ENCODE measurements at regions not wholly inside any gene's neighbourhood (a gene's known extent, or its start where the extent isn't known, plus 50 kb on each side); places are given as distances from the start of the nearest gene placed in this dataset.

DNA sequence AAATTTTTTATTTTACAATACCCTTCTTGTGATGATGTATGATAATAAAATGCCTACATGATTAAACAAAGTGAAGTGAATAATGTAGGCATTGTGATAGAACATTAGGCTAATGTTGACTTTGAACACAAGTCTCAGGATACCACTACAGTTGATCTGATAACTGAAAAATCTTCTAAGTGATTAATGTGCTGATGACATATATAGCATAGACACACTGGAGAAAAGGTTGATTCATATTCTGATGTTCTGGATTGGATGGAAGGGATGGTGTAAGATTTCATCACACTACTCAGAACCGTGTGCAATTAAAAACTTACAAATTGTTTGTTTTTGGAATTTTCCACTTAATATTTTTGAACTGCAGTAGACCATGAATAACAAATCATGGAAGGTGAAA is 738.5 kb downstream of the TECRL start:
- CTCF ChIA-PET = no interaction called here
- Histone ChIP-seq H3K27me3 (ENCODE audit: control insufficient read depth, insufficient read depth, low read length) (no peaks in the 10 kb centered on the region), H3K27ac (ENCODE audit: low read length) (no peak overlapping the region), H3K9me3 (ENCODE audit: control insufficient read depth, insufficient read depth, low read depth, low read length) (no peaks in the 10 kb centered on the region), H3K4me1 (ENCODE audit: control insufficient read depth, insufficient read depth, low read length) (no peaks in the 10 kb centered on the region), H3K4me3 (ENCODE audit: low read depth in 2 of 2, low read length in 2 of 2) (no peak overlapping the region), H3K36me3 (ENCODE audit: control insufficient read depth, insufficient read depth, low read length) (no peaks in the 10 kb centered on the region)
- ATAC-seq (no peak), DNase-seq (ENCODE audit: low read depth, low spot score) (no peak)
- no TSS peak for BruUV-seq (replicated peaks)
- intact Hi-C loops (cut with micrococcal nuclease; ENCODE audit: unreplicated experiment) = no loop called here
- POLR2A ChIA-PET = no interaction called here
- no peak for TF ChIP-seq SIN3A (IDR thresholded peaks at IDR 0.05; ENCODE audit: borderline replicate concordance, insufficient read depth, low read depth, low read length)
- TF ChIP-seq, protein P1, sequence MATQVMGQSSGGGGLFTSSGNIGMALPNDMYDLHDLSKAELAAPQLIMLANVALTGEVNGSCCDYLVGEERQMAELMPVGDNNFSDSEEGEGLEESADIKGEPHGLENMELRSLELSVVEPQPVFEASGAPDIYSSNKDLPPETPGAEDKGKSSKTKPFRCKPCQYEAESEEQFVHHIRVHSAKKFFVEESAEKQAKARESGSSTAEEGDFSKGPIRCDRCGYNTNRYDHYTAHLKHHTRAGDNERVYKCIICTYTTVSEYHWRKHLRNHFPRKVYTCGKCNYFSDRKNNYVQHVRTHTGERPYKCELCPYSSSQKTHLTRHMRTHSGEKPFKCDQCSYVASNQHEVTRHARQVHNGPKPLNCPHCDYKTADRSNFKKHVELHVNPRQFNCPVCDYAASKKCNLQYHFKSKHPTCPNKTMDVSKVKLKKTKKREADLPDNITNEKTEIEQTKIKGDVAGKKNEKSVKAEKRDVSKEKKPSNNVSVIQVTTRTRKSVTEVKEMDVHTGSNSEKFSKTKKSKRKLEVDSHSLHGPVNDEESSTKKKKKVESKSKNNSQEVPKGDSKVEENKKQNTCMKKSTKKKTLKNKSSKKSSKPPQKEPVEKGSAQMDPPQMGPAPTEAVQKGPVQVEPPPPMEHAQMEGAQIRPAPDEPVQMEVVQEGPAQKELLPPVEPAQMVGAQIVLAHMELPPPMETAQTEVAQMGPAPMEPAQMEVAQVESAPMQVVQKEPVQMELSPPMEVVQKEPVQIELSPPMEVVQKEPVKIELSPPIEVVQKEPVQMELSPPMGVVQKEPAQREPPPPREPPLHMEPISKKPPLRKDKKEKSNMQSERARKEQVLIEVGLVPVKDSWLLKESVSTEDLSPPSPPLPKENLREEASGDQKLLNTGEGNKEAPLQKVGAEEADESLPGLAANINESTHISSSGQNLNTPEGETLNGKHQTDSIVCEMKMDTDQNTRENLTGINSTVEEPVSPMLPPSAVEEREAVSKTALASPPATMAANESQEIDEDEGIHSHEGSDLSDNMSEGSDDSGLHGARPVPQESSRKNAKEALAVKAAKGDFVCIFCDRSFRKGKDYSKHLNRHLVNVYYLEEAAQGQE (IDR thresholded peaks at IDR 0.05; ENCODE audit: insufficient read depth in 1 of 2, low read depth in 2 of 2, low read length in 1 of 2) = no peak
- no peak for TF ChIP-seq TCF7L2 (IDR thresholded peaks at IDR 0.05; ENCODE audit: low read depth, low read length)
- TF ChIP-seq, protein P2, sequence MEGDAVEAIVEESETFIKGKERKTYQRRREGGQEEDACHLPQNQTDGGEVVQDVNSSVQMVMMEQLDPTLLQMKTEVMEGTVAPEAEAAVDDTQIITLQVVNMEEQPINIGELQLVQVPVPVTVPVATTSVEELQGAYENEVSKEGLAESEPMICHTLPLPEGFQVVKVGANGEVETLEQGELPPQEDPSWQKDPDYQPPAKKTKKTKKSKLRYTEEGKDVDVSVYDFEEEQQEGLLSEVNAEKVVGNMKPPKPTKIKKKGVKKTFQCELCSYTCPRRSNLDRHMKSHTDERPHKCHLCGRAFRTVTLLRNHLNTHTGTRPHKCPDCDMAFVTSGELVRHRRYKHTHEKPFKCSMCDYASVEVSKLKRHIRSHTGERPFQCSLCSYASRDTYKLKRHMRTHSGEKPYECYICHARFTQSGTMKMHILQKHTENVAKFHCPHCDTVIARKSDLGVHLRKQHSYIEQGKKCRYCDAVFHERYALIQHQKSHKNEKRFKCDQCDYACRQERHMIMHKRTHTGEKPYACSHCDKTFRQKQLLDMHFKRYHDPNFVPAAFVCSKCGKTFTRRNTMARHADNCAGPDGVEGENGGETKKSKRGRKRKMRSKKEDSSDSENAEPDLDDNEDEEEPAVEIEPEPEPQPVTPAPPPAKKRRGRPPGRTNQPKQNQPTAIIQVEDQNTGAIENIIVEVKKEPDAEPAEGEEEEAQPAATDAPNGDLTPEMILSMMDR (IDR thresholded peaks at IDR 0.05) = no peak
- TF ChIP-seq POLR2AphosphoS5 (IDR thresholded peaks at IDR 0.05; ENCODE audit: low read depth, low read length) = no peak
- in situ Hi-C loops (cut with HindIII; ENCODE audit: low pct_unique_long_range_greater_than_20kb, low sequenced_read_pairs) = no loop called here

DNA sequence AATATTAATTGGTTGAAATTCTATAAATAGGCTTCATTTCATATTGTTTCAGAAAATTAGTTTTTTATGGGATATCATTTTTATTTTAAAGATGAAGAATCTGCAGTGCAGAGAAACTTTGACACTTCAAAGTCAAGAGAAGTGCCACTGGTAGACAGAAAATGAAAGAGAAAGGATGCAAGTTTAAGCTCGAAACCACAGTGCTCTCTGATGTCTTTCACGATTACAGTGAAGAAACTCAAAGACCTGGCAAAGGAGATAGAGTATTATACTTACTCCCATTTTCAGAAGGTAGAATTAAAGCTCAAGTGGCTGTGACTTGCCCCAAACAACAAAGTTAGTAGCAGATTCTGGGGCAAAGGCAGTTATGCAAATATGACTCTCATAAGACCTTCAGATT is 745.4 kb downstream of the TECRL start:
- DNase-seq (ENCODE audit: low read depth, low spot score) (no peak), ATAC-seq (no peak)
- BruUV-seq (replicated peaks) = no TSS peak
- ChIA-PET CTCF (interaction anchor here (0.6 to 0.7 kb wide), 2 partner anchors 24 to 658 kb away, joined by 3 read pairs; no protein-coding TSS in a partner anchor), POLR2A (no interaction called here)
- TF ChIP-seq, protein P2 (IDR thresholded peaks at IDR 0.05) = no peak
- TF ChIP-seq SIN3A (IDR thresholded peaks at IDR 0.05; ENCODE audit: borderline replicate concordance, insufficient read depth, low read depth, low read length) = no peak
- TF ChIP-seq POLR2AphosphoS5 (IDR thresholded peaks at IDR 0.05; ENCODE audit: low read depth, low read length) = no peak
- TF ChIP-seq, protein P1 (IDR thresholded peaks at IDR 0.05; ENCODE audit: insufficient read depth in 1 of 2, low read depth in 2 of 2, low read length in 1 of 2) = no peak
- no peak for TF ChIP-seq TCF7L2 (IDR thresholded peaks at IDR 0.05; ENCODE audit: low read depth, low read length)
- H3K4me1 ChIP-seq (ENCODE audit: control insufficient read depth, insufficient read depth, low read length) = no peaks in the 10 kb centered on the region
- no peaks in the 10 kb centered on the region for H3K27me3 ChIP-seq (ENCODE audit: control insufficient read depth, insufficient read depth, low read length)
- H3K9me3 ChIP-seq (ENCODE audit: control insufficient read depth, insufficient read depth, low read depth, low read length) = no peaks in the 10 kb centered on the region
- in situ Hi-C loops (cut with HindIII; ENCODE audit: low pct_unique_long_range_greater_than_20kb, low sequenced_read_pairs) = no loop called here
- H3K27ac ChIP-seq (ENCODE audit: low read length) = no peak overlapping the region
- no peak overlapping the region for H3K4me3 ChIP-seq (ENCODE audit: low read depth in 2 of 2, low read length in 2 of 2)
- intact Hi-C loops (cut with micrococcal nuclease; ENCODE audit: unreplicated experiment) = no loop called here
- no peaks in the 10 kb centered on the region for H3K36me3 ChIP-seq (ENCODE audit: control insufficient read depth, insufficient read depth, low read length)

Data from Panc1 (cell line).